A549 (cell line): ENCODE measurements at regions not wholly inside any gene's neighbourhood (a gene's known extent, or its start where the extent isn't known, plus 50 kb on each side); places are given as distances from the start of the nearest gene placed in this dataset.

Source experiments
- FOSL2 ChIP-seq, 2 experiments: fragments of 450-650 bp in 1 of 2; fragments of >200 bp in 1 of 2; sonication (Bioruptor Twin) in 1 of 2; formaldehyde crosslinking; IDR thresholded peaks; 2 replicates each; pipeline versions ENCODE4 v1.5.0 to v1.6.1; 2016 to 2020; ENCODE audit warnings: mild to moderate bottlenecking in 1 of 2, moderate library complexity in 1 of 2
- HDAC2 ChIP-seq: fragments of 200-600 bp; sonication (generic); IDR thresholded peaks from 2 replicates; pipeline ENCODE4 v1.6.1; 2016
- POLR2A ChIP-seq: IDR thresholded peaks from 2 replicates; pipeline ENCODE4 v1.6.1; 2012; ENCODE audit warnings: mild to moderate bottlenecking, low read length
- RCOR1 ChIP-seq: fragments of 150-350 bp; IDR thresholded peaks from 2 replicates; pipeline ENCODE4 v1.6.1; 2014; ENCODE audit warnings: antibody characterized with exemption, low read length, low read depth
- SMC3 ChIP-seq: fragments of >200 bp; sonication (Bioruptor Twin); formaldehyde crosslinking; IDR thresholded peaks from 3 replicates; pipeline ENCODE4 v1.6.1; 2018; ENCODE audit warnings: inconsistent platforms
- TF ChIP-seq, protein P1 (sequence below): fragments of 200-600 bp; sonication (generic); IDR thresholded peaks from 2 replicates; pipeline ENCODE4 v1.6.1; 2016; ENCODE audit warnings: antibody characterized with exemption, mild to moderate bottlenecking, moderate library complexity
- TF ChIP-seq, protein P2 (sequence below): fragments of >200 bp; sonication (Bioruptor Twin); formaldehyde crosslinking; IDR thresholded peaks from 3 replicates; pipeline ENCODE4 v1.5.1; 2016

DNA sequence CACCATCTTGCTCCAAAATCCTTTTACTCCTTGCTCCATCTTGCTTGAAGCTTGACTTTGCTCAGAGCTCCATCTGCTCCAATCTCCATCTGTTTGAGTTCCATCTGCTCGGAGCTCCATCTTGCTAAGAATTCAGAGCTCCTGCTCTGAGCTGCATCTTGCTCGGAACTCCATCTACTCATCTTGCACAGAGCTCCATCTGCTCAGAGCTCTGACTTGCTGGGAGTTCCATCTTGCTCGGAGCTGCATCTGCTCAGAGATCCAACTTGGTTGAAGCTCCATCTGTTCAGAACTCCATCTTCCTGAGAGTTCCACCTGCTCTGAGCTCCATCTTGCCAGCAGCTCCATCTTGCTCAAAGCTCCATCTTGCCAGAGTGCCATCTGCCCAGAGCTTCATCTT, 80.6 kb upstream of the ZNF98 start:
- TF ChIP-seq POLR2A, result no peak
- TF ChIP-seq, protein P1, sequence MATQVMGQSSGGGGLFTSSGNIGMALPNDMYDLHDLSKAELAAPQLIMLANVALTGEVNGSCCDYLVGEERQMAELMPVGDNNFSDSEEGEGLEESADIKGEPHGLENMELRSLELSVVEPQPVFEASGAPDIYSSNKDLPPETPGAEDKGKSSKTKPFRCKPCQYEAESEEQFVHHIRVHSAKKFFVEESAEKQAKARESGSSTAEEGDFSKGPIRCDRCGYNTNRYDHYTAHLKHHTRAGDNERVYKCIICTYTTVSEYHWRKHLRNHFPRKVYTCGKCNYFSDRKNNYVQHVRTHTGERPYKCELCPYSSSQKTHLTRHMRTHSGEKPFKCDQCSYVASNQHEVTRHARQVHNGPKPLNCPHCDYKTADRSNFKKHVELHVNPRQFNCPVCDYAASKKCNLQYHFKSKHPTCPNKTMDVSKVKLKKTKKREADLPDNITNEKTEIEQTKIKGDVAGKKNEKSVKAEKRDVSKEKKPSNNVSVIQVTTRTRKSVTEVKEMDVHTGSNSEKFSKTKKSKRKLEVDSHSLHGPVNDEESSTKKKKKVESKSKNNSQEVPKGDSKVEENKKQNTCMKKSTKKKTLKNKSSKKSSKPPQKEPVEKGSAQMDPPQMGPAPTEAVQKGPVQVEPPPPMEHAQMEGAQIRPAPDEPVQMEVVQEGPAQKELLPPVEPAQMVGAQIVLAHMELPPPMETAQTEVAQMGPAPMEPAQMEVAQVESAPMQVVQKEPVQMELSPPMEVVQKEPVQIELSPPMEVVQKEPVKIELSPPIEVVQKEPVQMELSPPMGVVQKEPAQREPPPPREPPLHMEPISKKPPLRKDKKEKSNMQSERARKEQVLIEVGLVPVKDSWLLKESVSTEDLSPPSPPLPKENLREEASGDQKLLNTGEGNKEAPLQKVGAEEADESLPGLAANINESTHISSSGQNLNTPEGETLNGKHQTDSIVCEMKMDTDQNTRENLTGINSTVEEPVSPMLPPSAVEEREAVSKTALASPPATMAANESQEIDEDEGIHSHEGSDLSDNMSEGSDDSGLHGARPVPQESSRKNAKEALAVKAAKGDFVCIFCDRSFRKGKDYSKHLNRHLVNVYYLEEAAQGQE, result no peak
- TF ChIP-seq FOSL2 (IDR thresholded peaks at IDR 0.05), result no peak
- TF ChIP-seq FOSL2 (CRISPR knock-in tag; IDR thresholded peaks at IDR 0.05), result no peak
- no peak for TF ChIP-seq RCOR1
- TF ChIP-seq, protein P2, sequence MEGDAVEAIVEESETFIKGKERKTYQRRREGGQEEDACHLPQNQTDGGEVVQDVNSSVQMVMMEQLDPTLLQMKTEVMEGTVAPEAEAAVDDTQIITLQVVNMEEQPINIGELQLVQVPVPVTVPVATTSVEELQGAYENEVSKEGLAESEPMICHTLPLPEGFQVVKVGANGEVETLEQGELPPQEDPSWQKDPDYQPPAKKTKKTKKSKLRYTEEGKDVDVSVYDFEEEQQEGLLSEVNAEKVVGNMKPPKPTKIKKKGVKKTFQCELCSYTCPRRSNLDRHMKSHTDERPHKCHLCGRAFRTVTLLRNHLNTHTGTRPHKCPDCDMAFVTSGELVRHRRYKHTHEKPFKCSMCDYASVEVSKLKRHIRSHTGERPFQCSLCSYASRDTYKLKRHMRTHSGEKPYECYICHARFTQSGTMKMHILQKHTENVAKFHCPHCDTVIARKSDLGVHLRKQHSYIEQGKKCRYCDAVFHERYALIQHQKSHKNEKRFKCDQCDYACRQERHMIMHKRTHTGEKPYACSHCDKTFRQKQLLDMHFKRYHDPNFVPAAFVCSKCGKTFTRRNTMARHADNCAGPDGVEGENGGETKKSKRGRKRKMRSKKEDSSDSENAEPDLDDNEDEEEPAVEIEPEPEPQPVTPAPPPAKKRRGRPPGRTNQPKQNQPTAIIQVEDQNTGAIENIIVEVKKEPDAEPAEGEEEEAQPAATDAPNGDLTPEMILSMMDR, result no peak
- TF ChIP-seq HDAC2, result no peak
- TF ChIP-seq SMC3, result no peak
